Right lobe of liver (tissue), 6 donors: ENCODE measurements at regions not wholly inside any gene's neighbourhood (a gene's known extent, or its start where the extent isn't known, plus 50 kb on each side); places are given as distances from the start of the nearest gene placed in this dataset.

ENCODE experiments used
- ATAC-seq, 4 donors: fragments of 200-7000 bp; cut with Tn5 transposase; one replicate each; pipeline ENCODE4 v1.9.1; 2020; ENCODE audit warnings: mild to moderate bottlenecking in 4 of 4, moderate library complexity in 4 of 4
- DNase-seq, 3 donors: peaks; one replicate each; pipeline ENCODE4 v3.0.0-alpha.2; 2020
- H3K27ac ChIP-seq, 3 donors: fragments of 200-600 bp; one replicate each; pipeline ENCODE4 v1.8.0; 2022
- H3K27me3 ChIP-seq, 2 donors: fragments of 200-600 bp; one replicate each; pipeline ENCODE4 v1.8.0; 2022
- H3K36me3 ChIP-seq, 4 donors: fragments of 200-600 bp; sonication (generic) in 1 of 4; one replicate each; pipeline versions ENCODE4 v1.5.1 to v1.8.0; 2017 to 2022; ENCODE audit warnings: control low read depth in 1 of 4
- H3K4me1 ChIP-seq, 4 donors: fragments of 200-600 bp; sonication (generic) in 1 of 4; one replicate each; pipeline versions ENCODE4 v1.5.1 to v1.8.0; 2017 to 2022; ENCODE audit warnings: control low read depth in 1 of 4
- H3K4me3 ChIP-seq, 3 donors: fragments of 200-600 bp; one replicate each; pipeline ENCODE4 v1.8.0; 2022
- H3K9me3 ChIP-seq, 4 donors: fragments of 200-600 bp; sonication (generic) in 1 of 4; one replicate each; pipeline versions ENCODE4 v1.5.1 to v1.8.0; 2017 to 2022; ENCODE audit warnings: control low read depth in 1 of 4
- POLR2A ChIP-seq: fragments of 450-650 bp; IDR thresholded peaks from one replicate; pipeline ENCODE4 v1.6.1; 2017; ENCODE audit warnings: antibody characterized with exemption, mild to moderate bottlenecking
- WGBS: methylation state at CpG from one replicate; pipeline ENCODE4 v1.1.6; 2018; ENCODE audit warnings: low coverage, low lambda C conversion rate; ENCODE audit not compliant: insufficient coverage; ENCODE audit errors: missing lambda C conversion rate; 5-methylcytosine and 5-hydroxymethylcytosine counted together
- intact Hi-C, 2 donors: fragments of 100-400 bp; cut with DNase I; formaldehyde crosslinking; loops; one replicate each; pipeline versions ENCODE4 v1.11.2 to v1.14.1; 2022
- TF ChIP-seq, protein P1 (sequence below), 4 donors: fragments of 200-600 bp in 3 of 4; fragments of 450-650 bp in 1 of 4; IDR thresholded peaks; one replicate each; pipeline versions ENCODE4 v1.5.1 to v1.8.0; 2016 to 2022; ENCODE audit warnings: antibody characterized with exemption in 4 of 4, mild to moderate bottlenecking in 2 of 4
- donor health status: DM: no; HTN: yes; CAD: no.
- donor health status: DM: no; HTN: no; CAD: no.
- donor health status: DM: no; HTN: no; CAD: no.
- donor health status: DM: no; HTN: yes; CAD: no.
- donor health status: DM: no; HTN: yes; CAD: no.

DNA sequence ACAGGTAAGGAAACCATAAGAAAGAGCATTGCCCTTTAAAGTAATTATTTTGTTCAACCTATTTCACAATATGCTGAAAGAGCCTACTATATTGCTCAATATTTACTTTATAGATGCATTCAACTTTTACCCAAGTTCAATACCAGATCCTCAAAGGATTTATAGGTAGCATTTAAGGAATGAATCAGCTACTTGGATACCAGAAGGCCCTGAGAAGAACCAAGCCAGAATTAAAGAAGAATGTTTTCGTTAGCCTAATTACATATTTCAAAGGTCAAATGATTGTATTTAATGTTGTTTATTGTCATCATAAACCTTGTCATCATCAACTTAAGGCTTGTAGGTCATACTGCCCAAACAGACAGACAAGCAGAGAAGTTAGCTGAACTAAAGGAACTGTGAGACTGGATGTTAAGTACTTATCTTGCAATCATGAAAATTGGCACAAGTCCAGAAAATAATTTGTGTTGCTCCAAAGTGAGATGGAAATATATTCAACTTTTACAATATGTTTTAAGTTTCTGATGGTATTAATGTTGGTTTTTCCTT lies 636.7 kb downstream of the RFPL4B start:
- Histone ChIP-seq H3K27ac (no peak overlapping the region), H3K36me3 (no peaks in the 10 kb centered on the region), H3K27me3 (no peaks in the 10 kb centered on the region), H3K9me3 (no peaks in the 10 kb centered on the region), H3K4me3 (no peak overlapping the region), H3K4me1 (no peaks in the 10 kb centered on the region)
- ATAC-seq (no peak), DNase-seq (no peak)
- intact Hi-C loops: no loop called here
- WGBS: 40% methylated on average over 1 of the region's 1 CpG
- no peak for TF ChIP-seq POLR2A
- TF ChIP-seq, protein P1, sequence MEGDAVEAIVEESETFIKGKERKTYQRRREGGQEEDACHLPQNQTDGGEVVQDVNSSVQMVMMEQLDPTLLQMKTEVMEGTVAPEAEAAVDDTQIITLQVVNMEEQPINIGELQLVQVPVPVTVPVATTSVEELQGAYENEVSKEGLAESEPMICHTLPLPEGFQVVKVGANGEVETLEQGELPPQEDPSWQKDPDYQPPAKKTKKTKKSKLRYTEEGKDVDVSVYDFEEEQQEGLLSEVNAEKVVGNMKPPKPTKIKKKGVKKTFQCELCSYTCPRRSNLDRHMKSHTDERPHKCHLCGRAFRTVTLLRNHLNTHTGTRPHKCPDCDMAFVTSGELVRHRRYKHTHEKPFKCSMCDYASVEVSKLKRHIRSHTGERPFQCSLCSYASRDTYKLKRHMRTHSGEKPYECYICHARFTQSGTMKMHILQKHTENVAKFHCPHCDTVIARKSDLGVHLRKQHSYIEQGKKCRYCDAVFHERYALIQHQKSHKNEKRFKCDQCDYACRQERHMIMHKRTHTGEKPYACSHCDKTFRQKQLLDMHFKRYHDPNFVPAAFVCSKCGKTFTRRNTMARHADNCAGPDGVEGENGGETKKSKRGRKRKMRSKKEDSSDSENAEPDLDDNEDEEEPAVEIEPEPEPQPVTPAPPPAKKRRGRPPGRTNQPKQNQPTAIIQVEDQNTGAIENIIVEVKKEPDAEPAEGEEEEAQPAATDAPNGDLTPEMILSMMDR (IDR thresholded peaks at IDR 0.05): no peak

DNA sequence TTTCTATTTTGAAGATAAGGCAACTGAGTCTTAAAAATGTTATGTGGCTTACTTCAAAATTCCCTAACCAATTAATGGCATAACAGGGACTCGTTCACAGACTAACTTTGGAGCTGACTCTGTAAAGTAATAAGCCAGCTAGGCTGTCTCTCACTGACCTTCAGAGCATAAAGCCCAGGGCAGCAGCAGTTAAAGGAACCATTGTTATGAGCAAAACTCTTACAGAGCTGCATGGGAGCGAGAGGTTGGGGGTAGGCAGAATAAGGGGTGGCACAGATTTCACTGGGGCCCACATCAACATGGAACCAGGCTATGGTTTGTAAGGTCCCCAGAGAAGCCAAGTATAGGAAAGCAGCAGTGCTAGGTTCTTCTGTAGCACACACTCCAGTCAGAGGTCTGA lies 637.8 kb downstream of the RFPL4B start:
- Histone ChIP-seq H3K27ac (no peak overlapping the region), H3K9me3 (no peaks in the 10 kb centered on the region), H3K36me3 (no peaks in the 10 kb centered on the region), H3K4me3 (no peak overlapping the region), H3K4me1 (no peaks in the 10 kb centered on the region), H3K27me3 (no peaks in the 10 kb centered on the region)
- 69% methylated on average over 2 of the region's 2 CpGs for WGBS
- TF ChIP-seq POLR2A: no peak
- TF ChIP-seq, protein P1 (IDR thresholded peaks at IDR 0.05): no peak
- ATAC-seq (no peak), DNase-seq (no peak)
- intact Hi-C loops: no loop called here

DNA sequence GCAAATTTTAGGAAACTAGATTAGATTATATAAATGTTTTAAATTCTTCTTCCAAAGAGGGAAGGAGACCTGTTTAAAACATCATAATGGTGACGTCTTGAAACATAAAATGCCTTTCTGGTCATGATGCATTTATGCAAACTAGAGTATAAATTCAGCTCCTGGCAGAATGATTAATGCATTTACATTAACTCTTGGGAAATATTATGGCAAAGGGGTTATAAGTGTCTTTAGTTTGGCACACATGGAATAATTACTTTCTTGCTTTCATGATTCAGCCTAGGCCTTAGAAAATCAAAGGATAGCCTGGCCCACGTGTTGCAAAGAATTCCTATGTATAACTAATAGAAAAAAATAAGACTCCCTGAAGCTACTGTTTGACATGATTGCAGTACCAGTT lies 639.2 kb downstream of the RFPL4B start:
- intact Hi-C loops: no loop called here
- DNase-seq (no peak), ATAC-seq (no peak)
- no peak overlapping the region for H3K4me3 ChIP-seq
- no peaks in the 10 kb centered on the region for H3K36me3 ChIP-seq
- H3K27me3 ChIP-seq: no peaks in the 10 kb centered on the region
- no peaks in the 10 kb centered on the region for H3K4me1 ChIP-seq
- H3K9me3 ChIP-seq: no peaks in the 10 kb centered on the region
- no peak overlapping the region for H3K27ac ChIP-seq
- TF ChIP-seq, protein P1 (IDR thresholded peaks at IDR 0.05): no peak
- no peak for TF ChIP-seq POLR2A
- WGBS: 43% methylated on average over 2 of the region's 2 CpGs

GRCh38 chr6:112988748-112989147 lies 641.6 kb downstream of the RFPL4B start:
- Histone ChIP-seq H3K36me3 (no peaks in the 10 kb centered on the region), H3K27me3 (no peaks in the 10 kb centered on the region), H3K4me3 (no peak overlapping the region), H3K9me3 (no peaks in the 10 kb centered on the region), H3K27ac (no peak overlapping the region), H3K4me1 (no peaks in the 10 kb centered on the region)
- intact Hi-C loops: no loop called here
- no peak for TF ChIP-seq POLR2A
- TF ChIP-seq, protein P1 (IDR thresholded peaks at IDR 0.05): no peak
- no peak for DNase-seq
- ATAC-seq: no peak
- WGBS: 82% methylated on average over 1 of the region's 1 CpG

- TF ChIP-seq, protein P1 (IDR thresholded peaks at IDR 0.05): no peak
- TF ChIP-seq POLR2A: no peak
- Histone ChIP-seq H3K4me1 (no peaks in the 10 kb centered on the region), H3K4me3 (no peak overlapping the region), H3K27me3 (no peaks in the 10 kb centered on the region), H3K27ac (no peak overlapping the region), H3K36me3 (no peaks in the 10 kb centered on the region), H3K9me3 (no peaks in the 10 kb centered on the region)
- intact Hi-C loops: no loop called here
- DNase-seq (no peak), ATAC-seq (no peak)
Measured at GRCh38 chr6:112990971-112991370, 643.8 kb downstream of the RFPL4B start.
